OCI-LY3 (cell line): ENCODE measurements at regions not wholly inside any gene's neighbourhood (a gene's known extent, or its start where the extent isn't known, plus 50 kb on each side); places are given as distances from the start of the nearest gene placed in this dataset.

ENCODE experiments used
- H2AFZ ChIP-seq: fragments of 200-600, 300-600 bp; shearing (Covaris generic); 2 replicates; pipeline ENCODE4 v1.6.0; 2014; ENCODE audit warnings: antibody characterized with exemption, low read depth, low read length
- H3K27ac ChIP-seq: fragments of 200-600, 300-600 bp; sonication (generic); 2 replicates; pipeline ENCODE4 v1.5.1; 2014; ENCODE audit warnings: mild to moderate bottlenecking, low read length, moderate library complexity, mixed read lengths
- H3K27me3 ChIP-seq: fragments of 200-600, 300-600 bp; sonication (generic); 2 replicates; pipeline ENCODE4 v1.6.1; 2014; ENCODE audit warnings: low read depth, low read length, mixed read lengths
- H3K36me3 ChIP-seq: fragments of 200-600, 300-600 bp; sonication (generic); replicated peaks from 2 replicates; pipeline ENCODE3; 2014; ENCODE audit warnings: low read depth, low read length, mixed read lengths
- H3K4me1 ChIP-seq: fragments of 300-600, 200-600 bp; sonication (generic); 2 replicates; pipeline ENCODE4 v1.6.1; 2014; ENCODE audit warnings: low read length, mixed read lengths
- H3K4me2 ChIP-seq: fragments of 200-600, 300-600 bp; sonication (generic); 2 replicates; pipeline ENCODE4 v1.6.1; 2014; ENCODE audit warnings: low read length, mixed read lengths
- H3K4me3 ChIP-seq: fragments of 300-600, 200-600 bp; sonication (generic); 2 replicates; pipeline ENCODE4 v1.5.1; 2014; ENCODE audit warnings: antibody characterized with exemption, mild to moderate bottlenecking, low read length, moderate library complexity
- H3K79me2 ChIP-seq: fragments of 300-600, 200-600 bp; shearing (Covaris generic); 2 replicates; pipeline ENCODE4 v1.6.1; 2014; ENCODE audit warnings: mild to moderate bottlenecking, low read length, mixed read lengths
- H3K9ac ChIP-seq: fragments of 300-600, 200-600 bp; shearing (Covaris generic); 2 replicates; pipeline ENCODE4 v1.6.0; 2014; ENCODE audit warnings: mild to moderate bottlenecking, low read length, moderate library complexity
- H3K9me3 ChIP-seq: fragments of 200-600, 300-600 bp; shearing (Covaris generic); 2 replicates; pipeline ENCODE4 v1.6.1; 2014; ENCODE audit warnings: low read length, mixed read lengths; ENCODE audit not compliant: insufficient read depth
- H4K20me1 ChIP-seq: fragments of 200-600, 300-600 bp; sonication (generic); 2 replicates; pipeline ENCODE4 v1.6.1; 2016; ENCODE audit warnings: low read length, mixed read lengths; ENCODE audit not compliant: insufficient read depth
- CTCF ChIP-seq: fragments of 200-600, 300-600 bp; sonication (generic); IDR thresholded peaks from 2 replicates; pipeline ENCODE4 v1.5.1; 2014; ENCODE audit warnings: antibody characterized with exemption, low read length, low read depth
- EZH2phosphoT487 ChIP-seq: fragments of 200-600 bp; shearing (Covaris generic); IDR thresholded peaks from 2 replicates; pipeline ENCODE4 v1.6.1; 2018; ENCODE audit warnings: antibody characterized with exemption, mixed run types, low read depth

GRCh38 chr1:38310079-38310478, 263.5 kb upstream of the POU3F1 start:
- H3K4me3 ChIP-seq: no peak overlapping the region
- TF ChIP-seq CTCF (no peak), EZH2phosphoT487 (no peak)
- H3K27me3 ChIP-seq: no peaks in the 10 kb centered on the region
- H3K9ac ChIP-seq: no peak overlapping the region
- no peaks in the 10 kb centered on the region for H3K36me3 ChIP-seq
- no peak overlapping the region for H3K27ac ChIP-seq
- no peak overlapping the region for H2AFZ ChIP-seq
- no peak overlapping the region for H3K4me2 ChIP-seq
- no peaks in the 10 kb centered on the region for H3K4me1 ChIP-seq
- no peaks in the 10 kb centered on the region for H3K79me2 ChIP-seq
- no peaks in the 10 kb centered on the region for H3K9me3 ChIP-seq
- H4K20me1 ChIP-seq: no peaks in the 10 kb centered on the region

GRCh38 chr1:38308780-38309179, 262.2 kb upstream of the POU3F1 start:
- no peaks in the 10 kb centered on the region for H3K79me2 ChIP-seq
- no peaks in the 10 kb centered on the region for H4K20me1 ChIP-seq
- no peak overlapping the region for H3K4me3 ChIP-seq
- H2AFZ ChIP-seq: no peak overlapping the region
- TF ChIP-seq EZH2phosphoT487: no peak
- no peak for TF ChIP-seq CTCF
- H3K9me3 ChIP-seq: no peaks in the 10 kb centered on the region
- H3K9ac ChIP-seq: no peak overlapping the region
- H3K27ac ChIP-seq: no peak overlapping the region
- H3K36me3 ChIP-seq: no peaks in the 10 kb centered on the region
- no peaks in the 10 kb centered on the region for H3K27me3 ChIP-seq
- H3K4me2 ChIP-seq: no peak overlapping the region
- H3K4me1 ChIP-seq: peaks cover 2% of the 10 kb centered on the region; the same call in 1 of the 2 replicates

- Histone ChIP-seq H4K20me1 (no peaks in the 10 kb centered on the region), H3K36me3 (no peaks in the 10 kb centered on the region), H3K9me3 (no peaks in the 10 kb centered on the region), H3K4me2 (no peak overlapping the region), H3K27ac (no peak overlapping the region), H3K9ac (no peak overlapping the region), H3K4me1 (peaks cover 9% of the 10 kb centered on the region), H3K79me2 (no peaks in the 10 kb centered on the region), H3K27me3 (no peaks in the 10 kb centered on the region), H3K4me3 (no peak overlapping the region), H2AFZ (no peak overlapping the region)
- no peak for TF ChIP-seq EZH2phosphoT487
- TF ChIP-seq CTCF: no peak
Observed at GRCh38 chr1:38305666-38306065, 259.1 kb upstream of the POU3F1 start.

- Histone ChIP-seq H3K36me3 (no peaks in the 10 kb centered on the region), H3K27me3 (no peaks in the 10 kb centered on the region), H3K27ac (no peak overlapping the region), H4K20me1 (no peaks in the 10 kb centered on the region), H3K9me3 (no peaks in the 10 kb centered on the region), H3K4me1 (peaks cover 9% of the 10 kb centered on the region), H3K4me3 (no peak overlapping the region), H3K4me2 (no peak overlapping the region), H3K79me2 (no peaks in the 10 kb centered on the region), H2AFZ (no peak overlapping the region), H3K9ac (no peak overlapping the region)
- TF ChIP-seq CTCF (no peak), EZH2phosphoT487 (no peak)
Observed at GRCh38 chr1:38303843-38304242, 257.2 kb upstream of the POU3F1 start.
